Panc1 (cell line): ENCODE measurements at regions not wholly inside any gene's neighbourhood (a gene's known extent, or its start where the extent isn't known, plus 50 kb on each side); places are given as distances from the start of the nearest gene placed in this dataset.

Experiments
- POLR2AphosphoS5 ChIP-seq: IDR thresholded peaks from 2 replicates; pipeline ENCODE4 v1.6.1; 2012; ENCODE audit warnings: mild to moderate bottlenecking, low read depth, low read length, moderate library complexity
- SIN3A ChIP-seq: IDR thresholded peaks from 2 replicates; pipeline ENCODE4 v1.6.1; 2012; ENCODE audit warnings: low read depth, mild to moderate bottlenecking, low read length, moderate library complexity, borderline replicate concordance; ENCODE audit not compliant: insufficient read depth
- TF ChIP-seq, protein P1 (sequence below): fragments of 450-650 bp; IDR thresholded peaks from 2 replicates; pipeline ENCODE4 v1.5.1; 2017; ENCODE audit warnings: mild to moderate bottlenecking

- TF ChIP-seq, protein P1, sequence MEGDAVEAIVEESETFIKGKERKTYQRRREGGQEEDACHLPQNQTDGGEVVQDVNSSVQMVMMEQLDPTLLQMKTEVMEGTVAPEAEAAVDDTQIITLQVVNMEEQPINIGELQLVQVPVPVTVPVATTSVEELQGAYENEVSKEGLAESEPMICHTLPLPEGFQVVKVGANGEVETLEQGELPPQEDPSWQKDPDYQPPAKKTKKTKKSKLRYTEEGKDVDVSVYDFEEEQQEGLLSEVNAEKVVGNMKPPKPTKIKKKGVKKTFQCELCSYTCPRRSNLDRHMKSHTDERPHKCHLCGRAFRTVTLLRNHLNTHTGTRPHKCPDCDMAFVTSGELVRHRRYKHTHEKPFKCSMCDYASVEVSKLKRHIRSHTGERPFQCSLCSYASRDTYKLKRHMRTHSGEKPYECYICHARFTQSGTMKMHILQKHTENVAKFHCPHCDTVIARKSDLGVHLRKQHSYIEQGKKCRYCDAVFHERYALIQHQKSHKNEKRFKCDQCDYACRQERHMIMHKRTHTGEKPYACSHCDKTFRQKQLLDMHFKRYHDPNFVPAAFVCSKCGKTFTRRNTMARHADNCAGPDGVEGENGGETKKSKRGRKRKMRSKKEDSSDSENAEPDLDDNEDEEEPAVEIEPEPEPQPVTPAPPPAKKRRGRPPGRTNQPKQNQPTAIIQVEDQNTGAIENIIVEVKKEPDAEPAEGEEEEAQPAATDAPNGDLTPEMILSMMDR = no peak
- no peak for TF ChIP-seq SIN3A
- no peak for TF ChIP-seq POLR2AphosphoS5
These were observed 100.8 kb upstream of the XYLT1 start for GRCh38 chr16:17571499-17572093.
